HCT116 (cell line): ENCODE measurements at regions not wholly inside any gene's neighbourhood (a gene's known extent, or its start where the extent isn't known, plus 50 kb on each side); places are given as distances from the start of the nearest gene placed in this dataset.
"Not testable (repeated sequence)": the region's sequence is repeated elsewhere in the genome, so short reads cannot be mapped to it uniquely, and the experiment has no call there.

Experiments used
- ATAC-seq: fragments of 200-7000 bp; cut with Tn5 transposase; 2 replicates; pipeline ENCODE4 v1.9.1; 2020; ENCODE audit warnings: mild to moderate bottlenecking, moderate library complexity
- BruUV-seq: library from RNA; stranded (reverse); fragments of 400-500 nt; replicated peaks from 2 replicates; lab custom pipeline; 2021; lab: Mats Ljungman, UMichigan
- CTCF ChIA-PET: fragments of 300-600 bp; sonication (Branson Sonifier 250); formaldehyde crosslinking; loops from one replicate; lab custom pipeline; 2021; ENCODE audit warnings: antibody characterized with exemption; lab: Charles Lee
- POLR2A ChIA-PET: fragments of 300-600, 350-600 bp; sonication (Branson Sonifier 250); formaldehyde crosslinking; loops from one replicate; lab custom pipeline; 2021; ENCODE audit warnings: antibody characterized with exemption; lab: Charles Lee
- RAD21 ChIA-PET, 2 experiments: fragments of 300-600 bp; sonication (Branson Sonifier 250); formaldehyde crosslinking; loops; one replicate each; lab custom pipeline; 2023; ENCODE audit warnings: low total read pairs in 2 of 2; ENCODE audit not compliant: uncharacterized antibody in 2 of 2, unreplicated experiment in 2 of 2, low non-redundant PET in 1 of 2; lab: Charles Lee
- DNase-seq: peaks from one replicate; pipeline ENCODE4 v3.0.0-alpha.2; 2010; ENCODE audit warnings: low read depth, low spot score
- H2AFZ ChIP-seq: fragments of 200-600 bp; shearing (Covaris generic), sonication (generic); 2 replicates; pipeline ENCODE4 v1.6.1; 2017; ENCODE audit warnings: low read depth, mixed run types, mixed read lengths, antibody characterized with exemption, low read length; ENCODE audit not compliant: poor library complexity, severe bottlenecking
- H3K27ac ChIP-seq: 2 replicates; pipeline ENCODE4 v1.5.1; 2012; ENCODE audit warnings: low read depth, low read length
- H3K27me3 ChIP-seq: fragments of 200-600 bp; sonication (generic); 2 replicates; pipeline ENCODE4 v1.6.1; 2016; ENCODE audit warnings: mixed run types, low read length, mixed read lengths; ENCODE audit not compliant: insufficient read depth
- H3K36me3 ChIP-seq, 2 experiments: fragments of 200-500 bp in 1 of 2; fragments of 200-600 bp in 1 of 2; sonication (Bioruptor generic) in 1 of 2; sonication (generic) in 1 of 2; 2 replicates each; pipeline versions ENCODE4 v1.5.1 to v1.6.1; 2014 to 2016; ENCODE audit warnings: low read length in 2 of 2, inconsistent platforms in 1 of 2, mixed read lengths in 1 of 2, mixed run types in 1 of 2; ENCODE audit not compliant: insufficient read depth in 2 of 2, control insufficient read depth in 1 of 2
- H3K4me1 ChIP-seq, 2 experiments: fragments of 200-600 bp in 1 of 2; sonication (generic) in 1 of 2; 2 replicates each; pipeline versions ENCODE4 v1.5.1 to v1.6.1; 2012 to 2017; ENCODE audit warnings: low read length in 2 of 2, inconsistent platforms in 1 of 2, mild to moderate bottlenecking in 1 of 2, mixed read lengths in 1 of 2, mixed run types in 1 of 2, moderate library complexity in 1 of 2; ENCODE audit not compliant: insufficient read depth in 2 of 2, control insufficient read depth in 1 of 2
- H3K4me2 ChIP-seq: fragments of 200-600 bp; sonication (generic); 2 replicates; pipeline ENCODE4 v1.6.1; 2017; ENCODE audit warnings: mixed run types, low read length, mixed read lengths
- H3K4me3 ChIP-seq, 2 experiments: fragments of 200-600 bp in 1 of 2; sonication (generic) in 1 of 2; replicated peaks in 1 of 2; 2 replicates each; pipeline ENCODE4 v1.5.1; 2011 to 2016; ENCODE audit warnings: low read length in 2 of 2, control low read depth in 1 of 2, low read depth in 1 of 2, mild to moderate bottlenecking in 1 of 2, mixed read lengths in 1 of 2, mixed run types in 1 of 2
- H3K79me2 ChIP-seq: fragments of 200-600 bp; sonication (generic); 2 replicates; pipeline ENCODE4 v1.6.1; 2017; ENCODE audit warnings: mild to moderate bottlenecking, mixed run types, low read length, moderate library complexity, mixed read lengths; ENCODE audit not compliant: insufficient read depth
- H3K9ac ChIP-seq: fragments of 200-600 bp; sonication (generic); 2 replicates; pipeline ENCODE4 v1.6.1; 2016; ENCODE audit warnings: low read length, mixed read lengths
- H3K9me2 ChIP-seq: fragments of 200-600 bp; sonication (generic), shearing (Covaris generic); 2 replicates; pipeline ENCODE4 v1.6.1; 2017; ENCODE audit warnings: mixed run types, mild to moderate bottlenecking, moderate library complexity; ENCODE audit not compliant: insufficient read depth
- H3K9me3 ChIP-seq, 2 experiments: fragments of 200-500 bp in 1 of 2; fragments of 200-600 bp in 1 of 2; sonication (Bioruptor generic) in 1 of 2; sonication (generic) in 1 of 2; 2 replicates each; pipeline ENCODE4 v1.6.1; 2014 to 2017; ENCODE audit warnings: low read length in 2 of 2, mixed read lengths in 2 of 2, inconsistent platforms in 1 of 2, low read depth in 1 of 2, mild to moderate bottlenecking in 1 of 2, mixed run types in 1 of 2, moderate library complexity in 1 of 2; ENCODE audit not compliant: control insufficient read depth in 1 of 2, insufficient read depth in 1 of 2
- H4K20me1 ChIP-seq: fragments of 200-600 bp; sonication (generic), shearing (Covaris generic); 2 replicates; pipeline ENCODE4 v1.6.1; 2017; ENCODE audit warnings: mixed run types, mild to moderate bottlenecking, moderate library complexity; ENCODE audit not compliant: insufficient read depth
- CBX3 ChIP-seq: IDR thresholded peaks from 2 replicates; pipeline ENCODE4 v1.6.1; 2012; ENCODE audit warnings: low read depth
- CTCF ChIP-seq, 3 experiments: fragments of 200-600 bp in 1 of 3; sonication (generic) in 1 of 3; IDR thresholded peaks in 2 of 3; conservative IDR thresholded peaks in 1 of 3; 2 replicates each; pipeline ENCODE4 v1.5.1; 2012 to 2017; ENCODE audit warnings: low read depth in 2 of 3, low read length in 2 of 3, antibody characterized with exemption in 1 of 3, borderline replicate concordance in 1 of 3, control low read depth in 1 of 3, mild to moderate bottlenecking in 1 of 3, mixed read lengths in 1 of 3, mixed run types in 1 of 3, moderate library complexity in 1 of 3; ENCODE audit not compliant: insufficient read depth in 1 of 3
- POLR2AphosphoS5 ChIP-seq: IDR thresholded peaks from 2 replicates; pipeline ENCODE4 v1.6.1; 2011; ENCODE audit warnings: mild to moderate bottlenecking, low read depth, low read length, moderate library complexity
- RAD21 ChIP-seq: IDR thresholded peaks from 2 replicates; pipeline ENCODE4 v1.6.1; 2012; ENCODE audit warnings: low read depth, mild to moderate bottlenecking
- TCF7L2 ChIP-seq: IDR thresholded peaks from 2 replicates; pipeline ENCODE4 v1.7.0; 2011; ENCODE audit warnings: borderline replicate concordance, inconsistent platforms; ENCODE audit not compliant: insufficient read depth, insufficient read length; ENCODE audit errors: extremely low read depth
- ZFX ChIP-seq: fragments of 450-650 bp; IDR thresholded peaks from 2 replicates; pipeline ENCODE4 v1.6.1; 2017
- intact Hi-C: fragments of 100-400 bp; cut with micrococcal nuclease; formaldehyde crosslinking; loops from 2 replicates; pipeline ENCODE4 v1.10.0; 2022
- TF ChIP-seq, protein P1 (sequence below): IDR thresholded peaks from 2 replicates; pipeline ENCODE4 v1.6.1; 2011; ENCODE audit warnings: mild to moderate bottlenecking, low read length, moderate library complexity; ENCODE audit not compliant: insufficient replicate concordance; ENCODE audit errors: extremely low read depth

- Histone ChIP-seq H3K79me2 (no peaks in the 10 kb centered on the region), H3K9me2 (no peaks in the 10 kb centered on the region), H3K27ac (no peak overlapping the region), H3K9me3 (no peaks in the 10 kb centered on the region), H2AFZ (no peak overlapping the region), H3K9ac (no peak overlapping the region), H3K4me1 (no peaks in the 10 kb centered on the region), H3K27me3 (peaks cover 6% of the 10 kb centered on the region; the same call in 1 of the 2 replicates), H4K20me1 (no peaks in the 10 kb centered on the region), H3K4me3 (no peak overlapping the region), H3K36me3 (no peaks in the 10 kb centered on the region)
- ChIA-PET RAD21 (no interaction called here), CTCF (interaction anchor here (0.7 to 3.2 kb wide), 9 partner anchors 10 to 487 kb away, joined by 3 to 23 read pairs (median 5); no protein-coding TSS in a partner anchor), POLR2A (no interaction called here)
- no TSS peak for BruUV-seq
- peak; percentile 90 for ATAC-seq
- intact Hi-C loops = loop anchor here (1.0 kb wide), 1 partner anchor 382 kb away; no protein-coding TSS in a partner anchor
- peak; percentile 49 for DNase-seq
- TF ChIP-seq, protein P1, sequence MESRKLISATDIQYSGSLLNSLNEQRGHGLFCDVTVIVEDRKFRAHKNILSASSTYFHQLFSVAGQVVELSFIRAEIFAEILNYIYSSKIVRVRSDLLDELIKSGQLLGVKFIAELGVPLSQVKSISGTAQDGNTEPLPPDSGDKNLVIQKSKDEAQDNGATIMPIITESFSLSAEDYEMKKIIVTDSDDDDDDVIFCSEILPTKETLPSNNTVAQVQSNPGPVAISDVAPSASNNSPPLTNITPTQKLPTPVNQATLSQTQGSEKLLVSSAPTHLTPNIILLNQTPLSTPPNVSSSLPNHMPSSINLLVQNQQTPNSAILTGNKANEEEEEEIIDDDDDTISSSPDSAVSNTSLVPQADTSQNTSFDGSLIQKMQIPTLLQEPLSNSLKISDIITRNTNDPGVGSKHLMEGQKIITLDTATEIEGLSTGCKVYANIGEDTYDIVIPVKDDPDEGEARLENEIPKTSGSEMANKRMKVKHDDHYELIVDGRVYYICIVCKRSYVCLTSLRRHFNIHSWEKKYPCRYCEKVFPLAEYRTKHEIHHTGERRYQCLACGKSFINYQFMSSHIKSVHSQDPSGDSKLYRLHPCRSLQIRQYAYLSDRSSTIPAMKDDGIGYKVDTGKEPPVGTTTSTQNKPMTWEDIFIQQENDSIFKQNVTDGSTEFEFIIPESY = no peak
- TF ChIP-seq CTCF (IDR thresholded peaks at IDR 0.05 in 2 of 3, conservative IDR thresholded peaks at IDR 0.05 in 1 of 3; ENCODE audit: borderline replicate concordance in 1 of 3, insufficient read depth in 1 of 3, low read depth in 2 of 3, low read length in 2 of 3) (peak; percentile 50 to 89 (median 86); a peak in 5 of 6 replicates), ZFX (no peak), TCF7L2 (peak; percentile 95), RAD21 (peak; percentile 58), POLR2AphosphoS5 (no peak), CBX3 (no peak)
- TF ChIP-seq, all 23 proteins: peak for 3
- H3K4me2 ChIP-seq = no peak overlapping the region
Observed at GRCh38 chr15:62254137-62254934, 89.3 kb upstream of the C2CD4B start.

GRCh38 chr15:62256430-62256829, 91.3 kb upstream of the C2CD4B start:
- DNase-seq, H3K27ac ChIP-seq, intact Hi-C loops, RAD21 ChIA-PET, CTCF ChIA-PET, H2AFZ ChIP-seq, H3K27me3 ChIP-seq, H4K20me1 ChIP-seq, H3K4me1 ChIP-seq, POLR2A ChIA-PET, H3K9ac ChIP-seq, H3K9me2 ChIP-seq, H3K79me2 ChIP-seq, ATAC-seq, H3K9me3 ChIP-seq, BruUV-seq, H3K4me3 ChIP-seq, H3K4me2 ChIP-seq, H3K36me3 ChIP-seq: not testable (repeated sequence)
